GM23338 (cell line): ENCODE measurements at regions not wholly inside any gene's neighbourhood (a gene's known extent, or its start where the extent isn't known, plus 50 kb on each side); places are given as distances from the start of the nearest gene placed in this dataset.

Experiments
- ATAC-seq: fragments of 200-7000 bp; cut with Tn5 transposase; 3 replicates; pipeline ENCODE4 v1.9.1; 2020
- DNase-seq: peaks from one replicate; pipeline ENCODE4 v3.0.0-alpha.2; 2015; ENCODE audit warnings: low spot score
- H2AFZ ChIP-seq: fragments of 200-600 bp; sonication (generic); 2 replicates; pipeline ENCODE4 v1.8.0; 2016; ENCODE audit warnings: antibody characterized with exemption, mild to moderate bottlenecking, moderate library complexity
- H3F3A ChIP-seq: fragments of 200-600 bp; sonication (generic); replicated peaks from 2 replicates; pipeline ENCODE4 v1.8.0; 2017; ENCODE audit warnings: antibody characterized with exemption, mixed run types, low read depth
- H3K27ac ChIP-seq: fragments of 200-600 bp; sonication (generic); 2 replicates; pipeline ENCODE4 v1.6.1; 2016; ENCODE audit warnings: low read depth
- H3K27me3 ChIP-seq: fragments of 200-600 bp; sonication (generic); 2 replicates; pipeline ENCODE4 v1.8.0; 2016; ENCODE audit warnings: mild to moderate bottlenecking, mixed run types, moderate library complexity; ENCODE audit not compliant: insufficient read depth
- H3K36me3 ChIP-seq: fragments of 200-600 bp; sonication (generic); 2 replicates; pipeline ENCODE4 v1.8.0; 2016; ENCODE audit warnings: mild to moderate bottlenecking; ENCODE audit not compliant: insufficient read depth
- H3K4me1 ChIP-seq: fragments of 200-600 bp; sonication (generic); 2 replicates; pipeline ENCODE4 v1.8.0; 2016; ENCODE audit warnings: mild to moderate bottlenecking, moderate library complexity; ENCODE audit not compliant: insufficient read depth
- H3K4me2 ChIP-seq: fragments of 200-600 bp; sonication (generic); 2 replicates; pipeline ENCODE4 v1.7.1; 2017; ENCODE audit warnings: mixed run types
- H3K4me3 ChIP-seq: fragments of 200-600 bp; sonication (generic); 2 replicates; pipeline ENCODE4 v1.6.1; 2016; ENCODE audit warnings: mixed run types
- H3K79me2 ChIP-seq: fragments of 200-600 bp; sonication (generic); replicated peaks from 2 replicates; pipeline ENCODE4 v1.8.0; 2017; ENCODE audit warnings: mild to moderate bottlenecking; ENCODE audit not compliant: insufficient read depth
- H3K9me2 ChIP-seq: fragments of 200-600 bp; sonication (generic); 2 replicates; pipeline ENCODE4 v1.8.0; 2017; ENCODE audit not compliant: insufficient read depth
- H4K20me1 ChIP-seq: fragments of 200-600 bp; sonication (generic); replicated peaks from 2 replicates; pipeline ENCODE4 v1.8.0; 2017; ENCODE audit warnings: mild to moderate bottlenecking; ENCODE audit not compliant: insufficient read depth
- H3K27ac Mint-ChIP-seq: 2 replicates; pipeline ENCODE4 v1.8.0; 2020; ENCODE audit warnings: inconsistent platforms, mild to moderate bottlenecking, moderate library complexity, mixed read lengths
- H3K27me3 Mint-ChIP-seq: 3 replicates; pipeline ENCODE4 v1.8.0; 2022; ENCODE audit warnings: low read depth, mild to moderate bottlenecking, moderate library complexity, mixed read lengths, inconsistent platforms; ENCODE audit not compliant: insufficient read depth, poor library complexity
- H3K36me3 Mint-ChIP-seq: 3 replicates; pipeline ENCODE4 v1.8.0; 2021; ENCODE audit warnings: low read depth, mild to moderate bottlenecking, inconsistent platforms, moderate library complexity, mixed read lengths
- H3K4me1 Mint-ChIP-seq: 3 replicates; pipeline ENCODE4 v1.8.0; 2020; ENCODE audit warnings: mild to moderate bottlenecking, inconsistent platforms, mixed read lengths
- H3K4me3 Mint-ChIP-seq: 3 replicates; pipeline ENCODE4 v1.8.0; 2021; ENCODE audit warnings: moderate library complexity, mild to moderate bottlenecking, inconsistent platforms, mixed read lengths
- H3K9me3 Mint-ChIP-seq: 3 replicates; pipeline ENCODE4 v1.8.0; 2020; ENCODE audit warnings: moderate library complexity, mild to moderate bottlenecking, inconsistent platforms, mixed read lengths
- CTCF ChIP-seq, 2 experiments: fragments of 200-600 bp in 1 of 2; sonication (generic) in 1 of 2; conservative IDR thresholded peaks; 2 replicates each; pipeline versions ENCODE4 v1.5.1 to v1.6.1; 2016 to 2017; ENCODE audit warnings: antibody characterized with exemption in 2 of 2, low read depth in 2 of 2, mild to moderate bottlenecking in 2 of 2, moderate library complexity in 1 of 2
- ETS1 ChIP-seq: IDR thresholded peaks from 2 replicates; pipeline ENCODE4 v1.6.1; 2016; ENCODE audit warnings: antibody characterized with exemption
- EZH2 ChIP-seq: fragments of 200-600 bp; sonication (generic); IDR thresholded peaks from one replicate; pipeline ENCODE4 v1.8.0; 2017; ENCODE audit warnings: antibody characterized with exemption, mild to moderate bottlenecking, low read depth; ENCODE audit not compliant: unreplicated experiment
- EZH2phosphoT487 ChIP-seq: fragments of 200-600 bp; sonication (generic); IDR thresholded peaks from one replicate; pipeline ENCODE4 v1.8.1; 2018; ENCODE audit warnings: antibody characterized with exemption; ENCODE audit not compliant: unreplicated experiment
- JUNB ChIP-seq: IDR thresholded peaks from one replicate; pipeline ENCODE4 v1.6.1; 2016; ENCODE audit warnings: antibody characterized with exemption; ENCODE audit not compliant: unreplicated experiment
- NANOG ChIP-seq: IDR thresholded peaks from 2 replicates; pipeline ENCODE4 v1.6.1; 2016; ENCODE audit warnings: antibody characterized with exemption, borderline replicate concordance
- POLR2AphosphoS5 ChIP-seq: IDR thresholded peaks from 2 replicates; pipeline ENCODE4 v1.6.1; 2016; ENCODE audit warnings: antibody characterized with exemption, low read depth
- REST ChIP-seq: IDR thresholded peaks from one replicate; pipeline ENCODE4 v1.6.1; 2018; ENCODE audit warnings: antibody characterized with exemption; ENCODE audit not compliant: unreplicated experiment
- STAT1 ChIP-seq: IDR thresholded peaks from one replicate; pipeline ENCODE4 v1.6.1; 2016; ENCODE audit warnings: antibody characterized with exemption; ENCODE audit not compliant: unreplicated experiment
- ZNF114 ChIP-seq: fragments of 250-450 bp; sonication (Bioruptor Pico); IDR thresholded peaks from 2 replicates; pipeline ENCODE4 v1.5.0; 2020; ENCODE audit warnings: mild to moderate bottlenecking, moderate library complexity

- Histone ChIP-seq H3K9me2 (no peaks in the 10 kb centered on the region), H3K27ac (no peak overlapping the region), H3K36me3 (no peaks in the 10 kb centered on the region), H4K20me1 (no peaks in the 10 kb centered on the region), H3K27me3 (no peaks in the 10 kb centered on the region), H3K79me2 (no peaks in the 10 kb centered on the region), H3K4me1 (peaks cover 13% of the 10 kb centered on the region; the same call in 1 of the 2 replicates), H3F3A (no peaks in the 10 kb centered on the region), H3K4me3 (no peak overlapping the region), H2AFZ (no peak overlapping the region), H3K4me2 (no peak overlapping the region)
- ATAC-seq (no peak), DNase-seq (no peak)
- Mint-ChIP-seq H3K27me3 (peaks cover 2% of the 10 kb centered on the region), H3K36me3 (no peaks in the 10 kb centered on the region), H3K4me3 (no peak overlapping the region), H3K4me1 (peaks cover 18% of the 10 kb centered on the region), H3K9me3 (no peaks in the 10 kb centered on the region), H3K27ac (no peak overlapping the region)
- TF ChIP-seq ZNF114 = no peak
- no peak for TF ChIP-seq POLR2AphosphoS5
- TF ChIP-seq JUNB = no peak
- TF ChIP-seq EZH2 = no peak
- no peak for TF ChIP-seq NANOG
- TF ChIP-seq EZH2phosphoT487 = no peak
These were observed 266.7 kb downstream of the LMO4 start for GRCh38 chr1:87595384-87595781.

GRCh38 chr1:87598429-87598828 is 269.7 kb downstream of the LMO4 start:
- H3K27ac ChIP-seq = no peak overlapping the region
- no peaks in the 10 kb centered on the region for H3K27me3 ChIP-seq
- no peaks in the 10 kb centered on the region for H3K27me3 Mint-ChIP-seq
- no peaks in the 10 kb centered on the region for H3K9me2 ChIP-seq
- H3K4me3 Mint-ChIP-seq = no peak overlapping the region
- peaks cover 13% of the 10 kb centered on the region; the same call in 1 of the 2 replicates for H3K4me1 ChIP-seq
- H3K27ac Mint-ChIP-seq = no peak overlapping the region
- no peaks in the 10 kb centered on the region for H3K36me3 Mint-ChIP-seq
- H3K9me3 Mint-ChIP-seq = no peaks in the 10 kb centered on the region
- DNase-seq (peak; percentile 80), ATAC-seq (peak; percentile 99)
- H4K20me1 ChIP-seq = no peaks in the 10 kb centered on the region
- H3K36me3 ChIP-seq = no peaks in the 10 kb centered on the region
- no peaks in the 10 kb centered on the region for H3F3A ChIP-seq
- no peaks in the 10 kb centered on the region for H3K79me2 ChIP-seq
- H3K4me3 ChIP-seq = no peak overlapping the region
- peaks cover 18% of the 10 kb centered on the region for H3K4me1 Mint-ChIP-seq
- 0 out of 2 replicates have a peak overlapping the region, but pooled peaks have one; percentile 3 for H2AFZ ChIP-seq
- no peak overlapping the region for H3K4me2 ChIP-seq
- TF ChIP-seq CTCF (conservative IDR thresholded peaks at IDR 0.05; ENCODE audit: low read depth in 2 of 2) (peak; percentile 61 to 82), EZH2phosphoT487 (no peak), REST (no peak), STAT1 (no peak), NANOG (no peak), ETS1 (no peak)
